ENCODE measurements at regions not wholly inside any gene's neighbourhood (a gene's known extent, or its start where the extent isn't known, plus 50 kb on each side); places are given as distances from the start of the nearest gene placed in this dataset.

DNA sequence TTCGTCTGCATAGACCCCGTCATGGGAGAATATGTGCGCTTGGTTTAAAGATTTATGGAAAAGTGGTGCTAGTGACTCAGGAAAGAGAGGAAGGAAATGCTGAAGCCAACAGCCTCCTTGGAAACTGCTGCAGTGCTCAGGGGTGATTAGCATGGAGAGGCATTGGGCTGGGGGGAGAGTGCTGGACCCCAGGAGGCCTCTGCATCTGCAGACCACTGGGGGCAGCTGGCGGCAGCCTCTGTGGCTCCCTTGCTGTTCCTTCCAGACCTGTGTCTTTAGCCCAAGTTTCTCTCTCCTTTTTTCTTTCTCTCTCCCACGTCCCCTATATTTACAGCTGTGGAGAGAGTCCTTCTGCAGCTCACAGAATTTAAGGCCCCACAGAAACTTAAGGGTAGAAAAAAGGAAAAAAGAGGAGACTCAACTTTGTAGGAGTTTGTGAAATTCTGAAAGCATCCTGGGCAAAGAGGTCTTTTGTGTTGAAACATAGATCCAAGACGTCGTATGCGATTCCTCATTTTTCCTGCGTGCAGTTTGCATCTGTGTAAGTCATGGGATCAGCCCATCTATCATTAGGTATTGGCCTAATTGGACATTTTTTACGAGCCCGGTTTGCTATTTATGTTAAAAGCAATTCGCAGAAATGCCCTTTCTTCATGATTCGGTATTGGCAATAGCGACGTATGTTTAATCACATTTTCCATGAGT, 116.2 kb upstream of the ZNF536 start:
- no peak for TF ChIP-seq ZNF830 (tag by site-specific recombination; IDR thresholded peaks at IDR 0.05; ENCODE audit: low read depth)
- no peak for TF ChIP-seq ZNF510 (tag by site-specific recombination; IDR thresholded peaks at IDR 0.05; ENCODE audit: insufficient replicate concordance)
- TF ChIP-seq ZIC2 (tag by site-specific recombination; IDR thresholded peaks at IDR 0.05) = peak; percentile 70
- peak; percentile 79 for TF ChIP-seq GLIS1 (tag by site-specific recombination; IDR thresholded peaks at IDR 0.05)
- TF ChIP-seq ZBTB17 (tag by site-specific recombination; IDR thresholded peaks at IDR 0.05) = peak; percentile 48; the same call in 1 of the 2 replicates
- no peak for TF ChIP-seq ZNF146 (tag by site-specific recombination; IDR thresholded peaks at IDR 0.05)
- TF ChIP-seq, protein P1, sequence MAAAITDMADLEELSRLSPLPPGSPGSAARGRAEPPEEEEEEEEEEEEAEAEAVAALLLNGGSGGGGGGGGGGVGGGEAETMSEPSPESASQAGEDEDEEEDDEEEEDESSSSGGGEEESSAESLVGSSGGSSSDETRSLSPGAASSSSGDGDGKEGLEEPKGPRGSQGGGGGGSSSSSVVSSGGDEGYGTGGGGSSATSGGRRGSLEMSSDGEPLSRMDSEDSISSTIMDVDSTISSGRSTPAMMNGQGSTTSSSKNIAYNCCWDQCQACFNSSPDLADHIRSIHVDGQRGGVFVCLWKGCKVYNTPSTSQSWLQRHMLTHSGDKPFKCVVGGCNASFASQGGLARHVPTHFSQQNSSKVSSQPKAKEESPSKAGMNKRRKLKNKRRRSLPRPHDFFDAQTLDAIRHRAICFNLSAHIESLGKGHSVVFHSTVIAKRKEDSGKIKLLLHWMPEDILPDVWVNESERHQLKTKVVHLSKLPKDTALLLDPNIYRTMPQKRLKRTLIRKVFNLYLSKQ (tag by site-specific recombination; IDR thresholded peaks at IDR 0.05; ENCODE audit: borderline replicate concordance) = no peak
- no peak for TF ChIP-seq ZBTB8A (tag by site-specific recombination; IDR thresholded peaks at IDR 0.05)
- TF ChIP-seq, protein P2, sequence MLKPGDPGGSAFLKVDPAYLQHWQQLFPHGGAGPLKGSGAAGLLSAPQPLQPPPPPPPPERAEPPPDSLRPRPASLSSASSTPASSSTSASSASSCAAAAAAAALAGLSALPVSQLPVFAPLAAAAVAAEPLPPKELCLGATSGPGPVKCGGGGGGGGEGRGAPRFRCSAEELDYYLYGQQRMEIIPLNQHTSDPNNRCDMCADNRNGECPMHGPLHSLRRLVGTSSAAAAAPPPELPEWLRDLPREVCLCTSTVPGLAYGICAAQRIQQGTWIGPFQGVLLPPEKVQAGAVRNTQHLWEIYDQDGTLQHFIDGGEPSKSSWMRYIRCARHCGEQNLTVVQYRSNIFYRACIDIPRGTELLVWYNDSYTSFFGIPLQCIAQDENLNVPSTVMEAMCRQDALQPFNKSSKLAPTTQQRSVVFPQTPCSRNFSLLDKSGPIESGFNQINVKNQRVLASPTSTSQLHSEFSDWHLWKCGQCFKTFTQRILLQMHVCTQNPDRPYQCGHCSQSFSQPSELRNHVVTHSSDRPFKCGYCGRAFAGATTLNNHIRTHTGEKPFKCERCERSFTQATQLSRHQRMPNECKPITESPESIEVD (tag by site-specific recombination; IDR thresholded peaks at IDR 0.05) = peak; percentile 67
- POLR2A ChIA-PET = no interaction called here
- Histone ChIP-seq H3K9me3 (ENCODE audit: control insufficient read depth, insufficient read depth, low read depth, low read length) (no peaks in the 10 kb centered on the region; the same call in 1 of the 2 replicates), H3K4me3 (ENCODE audit: low read depth, low read length) (no peak overlapping the region), H3K36me3 (ENCODE audit: control insufficient read depth in 2 of 2, insufficient read depth in 1 of 2, low read length in 2 of 2) (no peaks in the 10 kb centered on the region; a peak in 1 of 3 replicates), H3K4me1 (ENCODE audit: control insufficient read depth, insufficient read depth, low read length) (peaks cover 25% of the 10 kb centered on the region), H3K27ac (ENCODE audit: extremely low read depth, low read depth, low read length) (no peak overlapping the region)
- CTCF ChIA-PET = interaction anchor here (0.6 to 1.3 kb wide), 2 partner anchors 19 to 194 kb away, joined by 3 to 6 read pairs; no protein-coding TSS in a partner anchor

DNA sequence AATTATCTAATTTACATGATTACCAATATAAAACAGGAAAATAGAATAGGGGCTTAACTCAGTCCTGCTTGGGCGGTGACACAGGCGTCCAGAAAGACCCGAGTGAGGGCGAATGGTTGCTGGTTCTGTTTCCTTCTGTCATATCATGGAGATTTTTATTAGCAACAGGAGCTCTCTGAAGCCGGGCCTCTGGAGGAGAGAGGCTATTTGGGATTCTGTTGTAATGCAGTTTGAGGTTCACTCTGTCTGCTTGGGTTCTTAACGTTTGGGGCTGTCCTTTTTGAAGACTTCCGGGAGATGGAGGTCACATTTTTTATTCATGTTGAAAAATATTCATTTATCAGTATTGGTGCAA, 115.7 kb upstream of the ZNF536 start:
- Histone ChIP-seq H3K4me1 (ENCODE audit: control insufficient read depth, insufficient read depth, low read length) (peaks cover 25% of the 10 kb centered on the region), H3K36me3 (ENCODE audit: control insufficient read depth in 2 of 2, insufficient read depth in 1 of 2, low read length in 2 of 2) (no peaks in the 10 kb centered on the region; a peak in 1 of 3 replicates), H3K4me3 (ENCODE audit: low read depth, low read length) (no peak overlapping the region), H3K9me3 (ENCODE audit: control insufficient read depth, insufficient read depth, low read depth, low read length) (no peaks in the 10 kb centered on the region; the same call in 1 of the 2 replicates), H3K27ac (ENCODE audit: extremely low read depth, low read depth, low read length) (no peak overlapping the region)
- CTCF ChIA-PET = interaction anchor here (1.3 kb wide), 1 partner anchor 19 kb away, joined by 3 read pairs; no protein-coding TSS in a partner anchor
- POLR2A ChIA-PET = no interaction called here
- no peak for TF ChIP-seq ZNF473 (tag by site-specific recombination; IDR thresholded peaks at IDR 0.05)
- TF ChIP-seq KLF16 (tag by site-specific recombination; IDR thresholded peaks at IDR 0.05) = no peak
- TF ChIP-seq ZNF785 (tag by site-specific recombination; IDR thresholded peaks at IDR 0.05) = no peak
- TF ChIP-seq ZNF701 (tag by site-specific recombination; IDR thresholded peaks at IDR 0.05) = no peak
- no peak for TF ChIP-seq ZNF19 (tag by site-specific recombination; IDR thresholded peaks at IDR 0.05; ENCODE audit: low read depth)
- 0 out of 2 replicates have a peak, but pooled peaks have one; percentile 1 for TF ChIP-seq ZBTB17 (tag by site-specific recombination; IDR thresholded peaks at IDR 0.05)
- TF ChIP-seq SCRT2 (tag by site-specific recombination; IDR thresholded peaks at IDR 0.05) = peak; percentile 20; the same call in 1 of the 2 replicates
- TF ChIP-seq ZNF2 (tag by site-specific recombination; IDR thresholded peaks at IDR 0.05) = no peak

DNA sequence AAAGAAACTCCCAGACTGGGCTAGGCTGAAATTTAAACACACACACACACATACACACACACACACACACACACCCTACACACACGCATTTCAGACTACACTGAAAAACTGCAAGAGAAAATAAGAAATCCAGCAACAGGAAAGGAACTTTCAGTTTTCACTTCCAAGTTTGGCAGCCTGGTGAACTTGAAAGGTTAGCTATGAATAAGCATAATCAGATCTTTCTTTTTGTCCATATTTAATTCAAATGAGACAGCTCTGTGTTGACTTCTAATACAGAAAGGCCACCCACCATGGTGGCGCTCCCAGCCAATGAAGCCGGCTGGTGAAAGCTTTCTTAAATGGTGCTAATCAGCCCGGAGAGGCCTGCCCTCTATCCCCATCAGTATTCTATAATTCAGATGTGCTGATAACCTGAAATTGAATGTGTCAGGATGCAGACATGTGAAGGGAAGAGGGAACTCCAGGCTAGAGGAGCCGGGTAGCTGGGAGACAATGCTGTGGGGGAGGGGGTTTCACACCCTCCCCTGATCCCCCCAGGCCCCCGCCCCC, 108.3 kb upstream of the ZNF536 start:
- CTCF ChIA-PET = interaction anchor here (1.0 kb wide), 2 partner anchors 15 to 210 kb away, joined by 3 to 4 read pairs; no protein-coding TSS in a partner anchor
- Histone ChIP-seq H3K27ac (ENCODE audit: extremely low read depth, low read depth, low read length) (no peak overlapping the region), H3K4me1 (ENCODE audit: control insufficient read depth, insufficient read depth, low read length) (peaks cover 12% of the 10 kb centered on the region), H3K9me3 (ENCODE audit: control insufficient read depth, insufficient read depth, low read depth, low read length) (no peaks in the 10 kb centered on the region; the same call in 1 of the 2 replicates), H3K36me3 (ENCODE audit: control insufficient read depth in 2 of 2, insufficient read depth in 1 of 2, low read length in 2 of 2) (no peaks in the 10 kb centered on the region; a peak in 1 of 3 replicates), H3K4me3 (ENCODE audit: low read depth, low read length) (no peak overlapping the region)
- TF ChIP-seq ZNF311 (tag by site-specific recombination; IDR thresholded peaks at IDR 0.05; ENCODE audit: borderline replicate concordance) (no peak), PRDM1 (tag by site-specific recombination; IDR thresholded peaks at IDR 0.05) (peak; percentile 91), ZNF350 (tag by site-specific recombination; IDR thresholded peaks at IDR 0.05) (no peak)
- TF ChIP-seq, protein P3, sequence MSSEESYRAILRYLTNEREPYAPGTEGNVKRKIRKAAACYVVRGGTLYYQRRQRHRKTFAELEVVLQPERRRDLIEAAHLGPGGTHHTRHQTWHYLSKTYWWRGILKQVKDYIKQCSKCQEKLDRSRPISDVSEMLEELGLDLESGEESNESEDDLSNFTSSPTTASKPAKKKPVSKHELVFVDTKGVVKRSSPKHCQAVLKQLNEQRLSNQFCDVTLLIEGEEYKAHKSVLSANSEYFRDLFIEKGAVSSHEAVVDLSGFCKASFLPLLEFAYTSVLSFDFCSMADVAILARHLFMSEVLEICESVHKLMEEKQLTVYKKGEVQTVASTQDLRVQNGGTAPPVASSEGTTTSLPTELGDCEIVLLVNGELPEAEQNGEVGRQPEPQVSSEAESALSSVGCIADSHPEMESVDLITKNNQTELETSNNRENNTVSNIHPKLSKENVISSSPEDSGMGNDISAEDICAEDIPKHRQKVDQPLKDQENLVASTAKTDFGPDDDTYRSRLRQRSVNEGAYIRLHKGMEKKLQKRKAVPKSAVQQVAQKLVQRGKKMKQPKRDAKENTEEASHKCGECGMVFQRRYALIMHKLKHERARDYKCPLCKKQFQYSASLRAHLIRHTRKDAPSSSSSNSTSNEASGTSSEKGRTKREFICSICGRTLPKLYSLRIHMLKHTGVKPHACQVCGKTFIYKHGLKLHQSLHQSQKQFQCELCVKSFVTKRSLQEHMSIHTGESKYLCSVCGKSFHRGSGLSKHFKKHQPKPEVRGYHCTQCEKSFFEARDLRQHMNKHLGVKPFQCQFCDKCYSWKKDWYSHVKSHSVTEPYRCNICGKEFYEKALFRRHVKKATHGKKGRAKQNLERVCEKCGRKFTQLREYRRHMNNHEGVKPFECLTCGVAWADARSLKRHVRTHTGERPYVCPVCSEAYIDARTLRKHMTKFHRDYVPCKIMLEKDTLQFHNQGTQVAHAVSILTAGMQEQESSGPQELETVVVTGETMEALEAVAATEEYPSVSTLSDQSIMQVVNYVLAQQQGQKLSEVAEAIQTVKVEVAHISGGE (tag by site-specific recombination; conservative IDR thresholded peaks at IDR 0.05; ENCODE audit: low read depth) = no peak
- TF ChIP-seq, protein P4, sequence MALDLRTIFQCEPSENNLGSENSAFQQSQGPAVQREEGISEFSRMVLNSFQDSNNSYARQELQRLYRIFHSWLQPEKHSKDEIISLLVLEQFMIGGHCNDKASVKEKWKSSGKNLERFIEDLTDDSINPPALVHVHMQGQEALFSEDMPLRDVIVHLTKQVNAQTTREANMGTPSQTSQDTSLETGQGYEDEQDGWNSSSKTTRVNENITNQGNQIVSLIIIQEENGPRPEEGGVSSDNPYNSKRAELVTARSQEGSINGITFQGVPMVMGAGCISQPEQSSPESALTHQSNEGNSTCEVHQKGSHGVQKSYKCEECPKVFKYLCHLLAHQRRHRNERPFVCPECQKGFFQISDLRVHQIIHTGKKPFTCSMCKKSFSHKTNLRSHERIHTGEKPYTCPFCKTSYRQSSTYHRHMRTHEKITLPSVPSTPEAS (tag by site-specific recombination; IDR thresholded peaks at IDR 0.05) = peak; percentile 58
- POLR2A ChIA-PET = interaction anchor here (0.6 kb wide), 1 partner anchor 102 kb away, joined by 4 read pairs; no protein-coding TSS in a partner anchor
